Brain pericyte (primary cell): ENCODE measurements at regions not wholly inside any gene's neighbourhood (a gene's known extent, or its start where the extent isn't known, plus 50 kb on each side); places are given as distances from the start of the nearest gene placed in this dataset.
A peak's percentile ranks its signal among the peaks of the same experiment; 100 is the strongest.
"Not testable (repeated sequence)": the region's sequence is repeated elsewhere in the genome, so short reads cannot be mapped to it uniquely, and the experiment has no call there.

Experiments
- DNase-seq: peaks from one replicate; pipeline ENCODE4 v3.0.0-alpha.2; 2012; ENCODE audit warnings: low read depth, low spot score

- no peak for DNase-seq
Observed at GRCh38 chr6:139699911-139700310, 325.5 kb upstream of the CITED2 start.

- DNase-seq = no peak
Observed at GRCh38 chr6:139699335-139699734, 324.9 kb upstream of the CITED2 start.

GRCh38 chr6:139698526-139699176, 324.2 kb upstream of the CITED2 start:
- no peak for DNase-seq

GRCh38 chr6:139697856-139698255, 323.4 kb upstream of the CITED2 start:
- DNase-seq = not testable (repeated sequence)

GRCh38 chr6:139696991-139697390, 322.5 kb upstream of the CITED2 start:
- not testable (repeated sequence) for DNase-seq

- no peak for DNase-seq
Observed at GRCh38 chr6:139695361-139695760, 320.9 kb upstream of the CITED2 start.

GRCh38 chr6:139693735-139694134, 319.3 kb upstream of the CITED2 start:
- no peak for DNase-seq

- DNase-seq = no peak
Observed at GRCh38 chr6:139690007-139690406, 315.6 kb upstream of the CITED2 start.

- no peak for DNase-seq
Observed at GRCh38 chr6:139687055-139687454, 312.6 kb upstream of the CITED2 start.

- no peak for DNase-seq
Observed at GRCh38 chr6:139686308-139686707, 311.9 kb upstream of the CITED2 start.

- DNase-seq = no peak
Observed at GRCh38 chr6:139685009-139685408, 310.6 kb upstream of the CITED2 start.

- no peak for DNase-seq
Observed at GRCh38 chr6:139680819-139681218, 306.4 kb upstream of the CITED2 start.

GRCh38 chr6:139679516-139680179, 305.2 kb upstream of the CITED2 start:
- DNase-seq = no peak

- no peak for DNase-seq
Observed at GRCh38 chr6:139676718-139677117, 302.3 kb upstream of the CITED2 start.

GRCh38 chr6:139666284-139666683, 291.8 kb upstream of the CITED2 start:
- DNase-seq = no peak

- no peak for DNase-seq
Observed at GRCh38 chr6:139663996-139664395, 289.5 kb upstream of the CITED2 start.

- no peak for DNase-seq
Observed at GRCh38 chr6:139659711-139660110, 285.3 kb upstream of the CITED2 start.

- no peak for DNase-seq
Observed at GRCh38 chr6:139659196-139659595, 284.7 kb upstream of the CITED2 start.

GRCh38 chr6:139657119-139657518, 282.7 kb upstream of the CITED2 start:
- no peak for DNase-seq

GRCh38 chr6:139655783-139656705, 281.6 kb upstream of the CITED2 start:
- DNase-seq = peak; percentile 33

- no peak for DNase-seq
Observed at GRCh38 chr6:139654888-139655782, 280.7 kb upstream of the CITED2 start.
